GM11168 (cell line): ENCODE measurements at regions not wholly inside any gene's neighbourhood (a gene's known extent, or its start where the extent isn't known, plus 50 kb on each side); places are given as distances from the start of the nearest gene placed in this dataset.

Experiments
- in situ Hi-C: fragments of 300-500 bp; cut with MboI; formaldehyde crosslinking; loops from one replicate; pipeline ENCODE4 v1.12.0; 2022; ENCODE audit warnings: low sequenced_read_pairs; ENCODE audit not compliant: unreplicated experiment

DNA sequence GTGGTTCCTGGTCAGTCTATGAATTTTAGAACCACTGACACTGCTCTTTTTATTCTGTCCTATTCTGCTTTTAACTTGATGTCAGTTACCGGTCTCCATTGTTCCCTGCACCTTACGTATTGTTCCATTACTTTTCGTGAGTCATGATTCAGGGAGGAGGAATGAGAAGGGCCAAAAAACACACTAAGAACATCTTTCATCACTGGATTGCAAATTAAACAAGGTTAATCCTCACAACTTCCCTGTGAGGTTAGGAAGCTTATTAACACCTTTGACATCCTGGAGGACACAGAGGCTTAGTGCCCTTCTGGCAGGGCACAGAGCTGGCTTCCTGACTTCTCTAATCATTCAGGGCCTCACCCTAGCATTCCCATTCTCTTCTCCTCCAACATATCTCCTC lies 227.6 kb upstream of the SATB1 start:
- in situ Hi-C loops, result no loop called here

- in situ Hi-C loops, result no loop called here
Observed at GRCh38 chr3:18650731-18651130, 225.6 kb upstream of the SATB1 start.

GRCh38 chr3:18649666-18650363 lies 224.7 kb upstream of the SATB1 start:
- in situ Hi-C loops, result no loop called here

DNA sequence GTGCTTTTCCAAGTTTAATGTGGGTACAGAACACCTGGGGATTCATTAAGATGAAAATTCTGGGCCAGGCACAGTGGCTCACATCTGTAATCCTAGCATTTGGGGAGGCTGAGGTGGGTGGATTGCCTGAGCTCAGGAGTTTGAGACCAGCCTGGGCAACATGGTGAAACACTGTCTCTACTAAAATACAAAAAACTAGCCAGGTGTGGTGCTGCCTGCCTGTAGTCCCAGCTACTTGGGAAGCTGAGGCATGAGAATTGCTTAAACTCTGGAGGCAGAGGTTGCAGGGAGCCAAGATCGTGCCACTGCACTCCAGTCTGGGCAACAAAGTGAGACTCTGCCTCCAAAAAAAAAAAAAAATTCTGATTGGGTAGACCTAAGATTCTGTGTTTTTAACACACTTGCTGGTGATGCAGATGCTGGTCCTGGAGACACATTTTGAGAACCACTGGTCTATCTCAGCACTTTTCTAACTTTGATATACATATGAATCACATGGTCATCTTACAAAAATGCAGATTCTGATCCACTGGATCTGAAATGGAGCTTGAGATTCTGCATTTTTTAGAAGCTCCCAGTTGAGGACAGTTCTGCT lies 223.8 kb upstream of the SATB1 start:
- in situ Hi-C loops, result no loop called here

DNA sequence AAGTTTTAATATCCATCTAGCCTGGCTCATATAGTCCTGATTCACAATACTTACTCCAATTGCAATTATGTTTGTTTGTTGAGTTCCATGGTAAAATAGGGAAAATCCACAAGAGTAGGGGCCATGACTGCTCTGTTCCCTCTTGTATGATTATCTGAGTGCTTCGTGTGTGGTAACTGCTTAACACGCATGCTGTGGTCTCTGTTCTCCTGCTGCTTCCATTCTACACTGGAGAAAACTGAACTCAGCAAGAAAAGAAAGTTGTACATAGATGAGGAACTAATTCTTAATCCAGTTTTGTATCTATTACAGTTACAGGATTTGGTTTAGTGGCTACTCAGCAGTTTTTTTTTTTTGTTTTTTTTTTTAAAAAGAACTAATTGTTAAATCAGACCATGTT lies 223.0 kb upstream of the SATB1 start:
- in situ Hi-C loops, result no loop called here

- in situ Hi-C loops, result no loop called here
Observed at GRCh38 chr3:18645619-18646018, 220.5 kb upstream of the SATB1 start.

GRCh38 chr3:18643281-18643680 lies 218.1 kb upstream of the SATB1 start:
- in situ Hi-C loops, result no loop called here

- in situ Hi-C loops, result no loop called here
Observed at GRCh38 chr3:18641916-18642315, 216.8 kb upstream of the SATB1 start.

GRCh38 chr3:18635215-18635614 lies 210.1 kb upstream of the SATB1 start:
- in situ Hi-C loops, result no loop called here

- in situ Hi-C loops, result no loop called here
Observed at GRCh38 chr3:18634461-18634860, 209.3 kb upstream of the SATB1 start.

- in situ Hi-C loops, result no loop called here
Observed at GRCh38 chr3:18633002-18633401, 207.9 kb upstream of the SATB1 start.

DNA sequence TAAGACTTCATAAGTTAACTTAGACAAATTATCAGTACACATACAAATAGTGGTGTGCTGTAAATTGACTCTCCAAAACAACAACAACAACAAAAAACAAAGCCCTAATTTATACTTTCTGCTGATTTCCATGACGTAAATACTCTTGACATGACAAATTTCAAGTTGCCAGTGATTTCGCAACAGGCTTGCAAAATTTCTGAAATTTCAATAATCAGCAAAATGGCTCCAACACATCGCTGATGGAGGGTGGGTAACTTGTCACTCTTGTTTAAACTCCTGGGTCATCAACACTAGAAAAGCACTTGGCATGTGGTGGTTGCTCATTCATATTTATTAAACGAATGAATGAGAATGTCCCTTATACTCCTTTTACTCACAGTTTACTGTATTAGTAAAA lies 205.2 kb upstream of the SATB1 start:
- in situ Hi-C loops, result no loop called here

GRCh38 chr3:18625085-18625484 lies 199.9 kb upstream of the SATB1 start:
- in situ Hi-C loops, result no loop called here

DNA sequence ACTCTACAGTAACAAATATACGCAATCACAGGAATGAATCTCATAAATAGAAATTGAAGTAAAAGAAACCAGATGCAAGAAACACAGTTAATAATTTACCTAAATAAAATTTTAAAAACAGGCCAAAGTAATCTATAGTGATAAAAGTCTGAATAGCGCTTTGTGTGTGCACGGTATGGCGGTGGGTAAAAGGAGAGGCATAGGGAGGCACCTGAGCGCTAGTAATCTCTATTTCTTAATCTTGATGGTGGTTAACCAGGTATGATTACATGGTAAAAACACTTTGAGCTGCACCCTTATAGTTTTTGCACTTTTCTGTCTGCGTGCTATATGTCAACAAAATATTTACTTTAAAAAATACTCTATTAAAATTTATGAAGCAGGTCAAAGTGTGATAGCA lies 198.1 kb upstream of the SATB1 start:
- in situ Hi-C loops, result no loop called here

GRCh38 chr3:18618723-18619122 lies 193.6 kb upstream of the SATB1 start:
- in situ Hi-C loops, result no loop called here

- in situ Hi-C loops, result no loop called here
Observed at GRCh38 chr3:18611991-18612390, 186.9 kb upstream of the SATB1 start.

DNA sequence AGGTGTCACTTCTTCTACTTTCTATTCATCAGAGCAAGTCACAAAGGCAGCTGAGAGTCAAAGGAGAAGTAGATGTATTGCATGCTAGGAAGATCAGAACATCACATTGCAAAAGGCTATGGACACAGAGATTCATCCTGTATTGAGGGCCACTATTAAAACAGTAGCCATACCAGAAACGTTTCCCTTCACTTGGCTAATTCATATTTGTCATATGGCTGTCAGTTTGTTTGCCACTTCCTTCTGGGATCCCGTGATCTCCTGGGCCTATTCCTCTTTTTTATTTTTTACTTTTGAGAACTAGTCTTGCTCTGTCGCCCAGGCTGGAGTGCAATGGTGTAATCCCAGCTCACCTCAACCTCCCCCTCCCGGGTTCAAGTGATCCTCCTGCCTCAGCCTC lies 184.0 kb upstream of the SATB1 start:
- in situ Hi-C loops, result no loop called here

DNA sequence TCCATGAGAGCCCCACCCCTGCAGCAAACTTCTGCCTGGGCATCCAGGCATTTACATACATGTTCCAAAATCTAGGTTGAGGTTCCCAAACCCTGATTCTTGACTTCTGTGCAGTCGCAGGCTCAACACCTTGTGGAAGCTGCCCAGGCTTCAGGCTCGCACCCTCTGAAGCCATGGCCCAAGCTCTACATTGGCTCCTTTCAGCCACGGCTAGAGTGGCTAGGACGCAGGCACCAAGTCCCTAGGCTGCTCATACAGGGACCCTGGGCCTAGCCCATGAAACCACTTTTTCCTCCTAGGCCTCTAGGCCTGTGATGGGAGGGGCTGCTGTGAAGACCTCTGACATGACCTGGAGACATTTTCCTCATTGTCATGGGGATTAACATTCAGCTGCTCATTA lies 172.8 kb upstream of the SATB1 start:
- in situ Hi-C loops, result no loop called here

GRCh38 chr3:18593231-18593630 lies 168.1 kb upstream of the SATB1 start:
- in situ Hi-C loops, result no loop called here

DNA sequence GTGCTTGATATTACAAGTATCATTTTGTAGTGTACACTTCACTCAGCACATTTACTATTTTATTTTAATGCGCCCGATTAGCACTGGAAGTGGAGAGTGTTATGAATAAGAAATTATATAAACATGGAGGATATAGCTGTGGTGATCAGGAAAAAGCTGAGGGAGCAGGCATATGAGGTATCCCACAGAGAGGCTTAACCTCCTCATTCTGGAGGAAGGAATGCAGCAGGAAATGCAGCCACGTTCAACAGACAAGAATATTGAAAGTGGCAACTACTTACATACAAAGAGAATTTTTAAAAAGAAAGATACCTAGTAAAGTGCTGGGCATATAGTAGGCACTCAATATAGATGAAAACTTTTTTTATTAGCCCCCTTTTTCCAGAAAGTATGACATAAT lies 166.0 kb upstream of the SATB1 start:
- in situ Hi-C loops, result no loop called here

DNA sequence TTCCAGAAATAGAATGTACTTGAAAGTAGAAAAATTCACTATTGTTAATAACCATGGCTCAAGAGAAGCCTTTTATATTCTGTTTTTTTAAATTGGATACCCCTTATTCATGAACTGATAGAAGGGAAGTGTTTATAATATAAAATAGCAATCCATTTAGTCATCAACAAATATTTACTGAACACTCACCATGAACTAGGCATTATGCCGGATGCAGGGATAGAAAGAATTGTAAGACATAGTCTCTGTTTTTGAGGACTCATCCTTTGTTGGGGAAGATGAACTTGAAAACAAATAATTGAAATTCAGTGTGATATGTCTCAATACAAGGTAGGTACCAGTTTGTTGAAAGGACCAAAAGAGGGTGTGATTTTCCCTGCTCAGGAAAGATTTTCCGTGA lies 160.9 kb upstream of the SATB1 start:
- in situ Hi-C loops, result no loop called here
